IPS-NIHi7 (cell line): ENCODE measurements at regions not wholly inside any gene's neighbourhood (a gene's known extent, or its start where the extent isn't known, plus 50 kb on each side); places are given as distances from the start of the nearest gene placed in this dataset.
"Not testable (repeated sequence)": the region's sequence is repeated elsewhere in the genome, so short reads cannot be mapped to it uniquely, and the experiment has no call there.

Experiments
- DNase-seq: peaks from one replicate; pipeline ENCODE4 v3.0.0; 2012; ENCODE audit warnings: mixed read lengths; ENCODE audit errors: extremely low spot score

DNA sequence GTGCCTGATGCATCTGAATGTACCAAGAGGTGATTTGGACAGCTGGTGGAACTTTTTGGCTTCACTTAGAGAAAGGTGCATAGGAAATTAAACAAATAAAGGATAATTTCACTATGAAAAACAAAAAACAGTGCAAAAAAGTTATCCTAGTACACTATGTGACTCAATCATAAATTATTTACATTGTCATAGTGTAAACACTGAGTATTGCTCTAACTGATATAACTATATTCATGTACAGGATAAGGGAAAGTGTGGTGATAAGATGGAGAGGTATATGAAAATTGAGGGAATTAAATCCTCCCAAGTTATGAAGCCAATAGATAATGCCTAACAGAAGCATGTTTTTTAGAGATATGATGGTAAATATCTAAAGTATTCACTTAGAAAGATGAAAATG, 50.2 kb upstream of the CPNE4 start:
- DNase-seq: no peak

DNA sequence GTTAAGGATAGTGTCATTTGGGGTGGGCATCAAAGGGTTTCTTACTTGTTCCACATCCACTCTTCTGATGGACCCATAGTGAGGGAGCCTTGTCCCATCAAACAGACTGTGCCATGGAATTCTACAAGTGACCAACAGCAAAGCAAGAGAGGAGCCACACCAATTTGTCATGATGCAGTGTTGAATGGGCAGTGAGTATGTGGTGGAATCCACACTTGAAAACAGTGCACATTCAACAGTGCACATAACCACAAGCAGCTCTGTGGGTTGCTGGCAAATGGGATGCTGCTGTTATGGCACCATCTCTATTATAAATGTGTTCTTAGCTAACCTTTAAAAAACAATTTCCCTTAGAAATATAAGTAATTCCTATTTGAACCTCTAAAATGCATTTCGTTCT, 52.5 kb upstream of the CPNE4 start:
- no peak for DNase-seq

DNA sequence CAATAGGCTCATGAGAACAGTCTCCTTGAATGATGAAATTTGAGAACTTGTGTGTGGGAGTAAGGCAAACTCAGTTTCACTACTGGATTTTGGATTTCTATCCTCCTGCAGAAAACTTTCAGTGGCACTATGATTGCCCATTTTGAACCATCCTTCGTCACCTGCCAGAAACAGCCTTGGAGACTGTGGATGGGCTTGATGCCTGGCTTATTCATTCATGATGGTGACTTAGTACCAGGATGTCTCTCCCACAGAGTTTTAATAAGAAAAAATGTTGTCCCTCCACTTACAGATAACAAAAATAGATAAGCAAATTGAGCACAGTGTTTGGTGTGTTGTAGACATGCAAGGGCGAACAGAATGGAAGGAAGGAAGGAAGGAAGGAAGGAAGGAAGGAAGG, 53.5 kb upstream of the CPNE4 start:
- no peak for DNase-seq

DNA sequence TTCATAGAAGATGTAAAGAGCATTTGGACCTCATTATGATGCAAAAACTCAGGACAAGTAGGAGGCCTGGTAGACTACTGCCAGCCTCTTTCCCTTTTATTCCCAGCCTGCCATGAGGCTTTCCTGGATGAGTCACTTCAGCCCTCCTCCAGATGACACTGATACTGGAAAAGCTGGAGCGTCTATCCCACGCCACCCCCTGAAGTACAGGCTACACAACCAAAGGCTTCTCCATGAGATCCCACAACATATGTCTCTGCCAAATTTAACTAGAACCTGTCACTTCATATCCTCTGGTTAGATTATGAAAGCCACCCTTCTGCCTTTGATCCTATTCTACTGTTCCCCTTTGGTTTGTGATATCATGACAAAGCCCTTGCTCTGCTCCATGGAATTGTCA, 56.1 kb upstream of the CPNE4 start:
- peak; percentile 14 for DNase-seq

DNA sequence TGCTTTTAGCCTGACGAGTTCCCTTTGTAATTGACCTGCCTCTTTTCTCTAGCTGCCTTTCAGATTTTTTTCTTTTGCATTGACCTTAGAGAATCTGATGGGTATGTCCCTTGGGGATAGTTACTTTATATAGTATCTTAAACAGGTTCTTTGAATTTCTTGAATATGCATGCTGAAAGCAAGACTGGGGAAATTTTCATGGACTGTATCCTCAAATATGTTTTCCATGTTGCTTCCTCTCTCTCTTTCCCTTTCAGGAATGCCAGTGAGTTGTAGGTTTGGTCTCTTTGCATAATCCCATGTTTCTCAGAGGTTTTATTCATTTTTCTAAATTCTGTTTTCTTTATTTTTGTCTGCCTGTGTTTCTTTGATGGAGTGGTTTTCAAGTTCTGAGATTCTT, 81.8 kb upstream of the CPNE4 start:
- DNase-seq: no peak

DNA sequence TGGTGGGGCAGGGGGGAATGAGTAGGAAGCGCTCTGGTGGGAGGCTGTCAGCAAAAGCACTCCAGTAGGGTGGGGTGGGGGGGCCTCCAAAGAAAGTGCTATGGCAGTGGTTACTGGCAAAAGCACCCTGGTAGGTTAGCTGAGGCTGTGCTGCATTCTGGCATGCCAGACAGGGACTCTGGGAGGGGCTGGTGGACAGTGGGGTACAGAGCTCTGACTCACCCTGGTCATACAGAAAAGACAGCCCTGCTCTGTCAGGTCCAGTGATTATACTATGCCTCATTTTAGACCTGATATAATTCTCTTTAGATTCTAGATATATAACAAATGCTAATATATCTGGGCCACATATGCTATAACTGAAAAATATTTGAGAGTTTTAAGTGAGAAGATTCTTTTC, 82.8 kb upstream of the CPNE4 start:
- DNase-seq: no peak

DNA sequence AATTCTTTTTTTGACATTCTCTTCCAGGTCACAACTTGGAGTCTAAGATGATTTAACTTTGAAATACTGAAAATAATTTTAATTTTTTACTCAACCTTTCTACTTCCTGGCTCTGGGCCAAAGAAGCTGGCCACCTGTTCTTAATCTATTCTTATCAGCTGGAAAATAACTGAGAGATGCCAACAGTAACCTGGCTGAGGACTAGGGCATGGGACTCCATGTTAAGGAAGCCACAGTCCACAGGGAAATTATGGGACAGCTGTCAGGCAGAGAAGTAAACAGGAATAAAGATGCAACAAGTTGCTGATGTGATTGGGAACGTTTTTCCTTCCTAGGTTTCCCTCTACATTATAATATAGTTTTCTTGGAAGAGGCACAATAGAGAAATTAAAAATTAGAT, 84.7 kb upstream of the CPNE4 start:
- no peak for DNase-seq

DNA sequence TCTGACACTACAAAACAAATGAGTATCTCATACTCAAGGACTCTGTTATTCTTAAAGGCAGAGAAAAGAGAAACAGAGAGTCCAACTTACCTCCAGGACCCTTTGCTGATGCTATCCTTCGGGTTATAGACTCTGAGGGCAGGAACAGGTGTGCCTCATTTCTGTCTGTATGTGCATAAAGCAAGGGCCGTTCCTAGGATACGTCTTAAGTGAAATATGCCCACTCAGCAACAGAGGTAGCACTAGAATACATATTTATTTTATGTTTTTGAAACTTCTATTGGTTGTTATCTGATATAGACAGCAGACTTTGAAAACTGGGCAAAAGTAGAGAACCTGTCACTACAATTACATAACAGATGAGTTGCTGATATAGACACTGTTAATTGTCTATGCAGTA, 89.3 kb upstream of the CPNE4 start:
- DNase-seq: no peak

DNA sequence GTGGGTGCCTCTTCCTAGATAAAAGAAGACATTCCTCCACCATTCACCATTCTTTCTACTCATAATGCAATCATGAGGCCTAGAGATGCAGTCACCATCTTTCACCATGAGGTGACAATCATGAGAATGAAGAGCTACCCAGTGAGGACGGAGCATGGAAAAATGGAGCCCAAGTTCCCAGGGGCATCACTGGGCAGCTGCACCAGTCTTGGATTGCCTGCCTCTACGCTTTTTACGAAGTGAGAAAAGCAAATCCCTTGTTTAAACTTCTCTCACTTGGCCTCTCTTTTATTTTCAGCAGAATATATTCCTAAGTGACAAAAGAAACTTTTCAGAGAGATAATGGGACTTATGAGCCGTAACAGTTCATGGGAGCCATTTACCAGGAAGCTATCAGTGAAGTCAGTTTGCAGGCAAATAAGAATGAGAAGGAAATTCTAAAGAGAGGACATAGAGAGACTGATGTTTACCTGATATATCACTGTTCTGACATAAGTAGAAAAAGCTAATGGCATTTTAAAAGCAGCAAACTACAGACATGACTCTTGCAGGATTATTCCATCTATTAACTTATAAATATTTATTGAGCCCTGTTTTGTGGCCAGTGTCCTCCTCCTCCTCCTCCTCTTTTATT, 90.0 kb upstream of the CPNE4 start:
- no peak for DNase-seq

DNA sequence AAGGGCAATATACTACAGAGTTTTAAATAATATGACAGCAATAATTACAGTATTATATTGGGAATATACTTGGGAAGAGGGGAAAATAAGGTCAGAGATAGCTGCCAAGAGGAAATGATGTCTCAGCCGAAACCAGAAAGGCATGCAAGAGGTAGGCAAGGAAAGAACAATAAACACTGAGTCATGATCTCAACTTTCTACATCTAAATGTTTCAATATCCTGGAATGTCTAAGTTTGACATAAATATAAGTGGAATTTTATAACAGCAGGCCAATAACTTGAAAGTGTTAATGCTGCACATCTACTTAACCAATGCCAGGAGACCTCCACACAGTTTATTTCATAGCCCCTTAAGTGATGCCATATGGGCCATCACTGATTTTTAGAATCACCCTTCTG, 99.8 kb upstream of the CPNE4 start:
- DNase-seq: no peak

DNA sequence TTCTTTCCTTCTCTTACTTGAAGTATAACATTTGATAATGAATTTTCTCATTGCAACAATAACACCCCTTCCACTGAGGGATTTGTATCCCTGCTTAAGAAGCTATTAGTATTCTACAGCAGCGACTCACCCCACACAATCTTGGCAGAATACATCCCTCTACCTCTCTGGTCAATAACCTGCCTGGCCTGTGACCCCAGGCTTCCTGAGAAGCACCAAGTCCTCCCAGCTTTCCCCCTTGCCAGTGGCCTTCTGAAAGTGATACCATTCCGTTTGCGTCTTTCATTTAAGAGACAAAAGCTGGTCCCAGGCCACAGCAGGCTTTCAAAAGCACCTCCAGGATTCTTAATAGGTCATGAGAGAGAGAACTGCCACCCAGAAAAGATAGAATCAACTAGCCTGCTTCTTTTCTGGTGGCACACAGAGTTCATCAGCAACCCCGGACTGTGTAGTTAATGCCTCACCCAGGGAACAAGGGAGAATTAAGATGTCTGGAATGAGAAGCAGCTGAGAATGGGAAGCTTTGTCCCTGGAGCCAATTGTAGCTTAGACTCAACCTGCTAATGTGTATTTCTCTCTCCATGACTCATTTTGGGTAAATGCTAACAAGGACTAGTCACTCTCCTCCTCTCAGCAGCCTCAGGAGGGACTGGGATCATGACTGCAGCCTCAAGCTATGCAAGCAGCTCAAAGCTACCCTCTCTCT, 101.0 kb upstream of the CPNE4 start:
- peak; percentile 57 for DNase-seq

DNA sequence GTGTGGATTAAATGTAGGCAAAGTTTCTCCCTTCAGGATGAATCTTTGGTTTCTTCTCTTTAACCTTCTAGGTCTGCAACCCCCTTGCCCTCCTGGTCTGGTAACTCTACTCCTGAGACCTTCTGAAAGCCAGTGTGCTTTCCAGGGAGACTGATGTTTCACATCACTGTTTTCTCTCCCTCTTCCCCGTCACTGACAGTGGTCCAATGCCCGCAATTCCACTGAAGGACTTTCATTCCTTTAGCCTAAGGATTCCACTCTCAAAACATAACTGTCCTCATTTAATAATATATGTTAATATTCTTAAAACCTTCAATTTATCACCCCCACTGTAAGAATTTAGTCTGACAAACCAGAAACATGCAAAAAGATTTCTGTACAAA, 101.5 kb upstream of the CPNE4 start:
- DNase-seq: no peak

DNA sequence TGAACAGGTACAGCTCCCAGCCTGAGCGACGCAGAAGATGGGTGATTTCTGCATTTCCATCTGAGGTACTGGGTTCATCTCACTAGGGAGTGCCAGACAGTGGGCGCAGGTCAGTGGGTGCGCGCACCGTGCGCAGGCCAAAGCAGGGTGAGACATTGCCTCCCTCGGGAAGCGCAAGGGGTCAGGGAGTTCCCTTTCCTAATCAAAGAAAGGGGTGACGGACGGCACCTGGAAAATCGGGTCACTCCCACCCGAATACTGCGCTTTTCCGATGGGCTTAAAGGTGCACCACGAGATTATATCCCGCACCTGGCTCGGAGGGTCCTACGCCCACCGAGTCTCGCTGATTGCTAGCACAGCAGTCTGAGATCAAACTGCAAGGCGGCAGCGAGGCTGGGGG, 102.1 kb upstream of the CPNE4 start:
- DNase-seq: not testable (repeated sequence)

DNA sequence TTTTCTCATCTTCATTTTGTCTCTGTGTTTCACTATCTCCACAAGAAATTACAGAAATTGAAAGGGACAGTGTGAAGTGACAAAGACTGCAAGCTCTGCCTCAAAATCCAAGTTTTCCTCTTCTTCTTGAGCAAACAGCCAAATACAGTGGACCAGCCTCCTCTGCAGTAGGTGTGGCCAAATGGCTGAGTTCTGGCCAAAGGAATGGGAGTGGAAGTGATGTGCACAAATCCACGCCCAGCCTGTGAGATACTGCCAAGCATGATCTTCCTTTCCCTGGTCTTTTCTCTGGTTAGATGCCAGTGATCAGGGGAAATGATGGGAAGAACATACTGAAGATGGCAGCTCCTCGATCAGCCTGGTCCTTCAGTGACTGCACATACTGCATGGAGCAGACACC, 111.0 kb upstream of the CPNE4 start:
- no peak for DNase-seq

DNA sequence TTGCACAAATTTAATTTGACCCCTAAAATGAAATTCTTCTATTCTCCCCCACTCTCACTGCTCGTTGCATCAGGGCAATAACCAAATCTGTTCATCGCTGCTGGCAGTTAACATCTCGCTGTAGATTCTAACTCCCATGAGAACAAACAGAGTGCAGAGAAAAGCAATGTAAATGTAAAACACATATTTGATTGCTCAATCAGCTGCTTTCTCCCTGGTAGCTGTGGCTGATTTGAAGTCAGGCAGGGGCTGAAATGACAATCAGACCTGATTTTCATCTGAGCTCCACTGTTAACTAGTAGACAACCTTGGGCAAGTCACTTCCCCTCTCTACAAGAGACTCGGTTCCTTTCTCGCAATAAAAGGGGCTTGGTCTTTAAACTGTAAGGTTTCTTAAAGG, 119.8 kb upstream of the CPNE4 start:
- no peak for DNase-seq

DNA sequence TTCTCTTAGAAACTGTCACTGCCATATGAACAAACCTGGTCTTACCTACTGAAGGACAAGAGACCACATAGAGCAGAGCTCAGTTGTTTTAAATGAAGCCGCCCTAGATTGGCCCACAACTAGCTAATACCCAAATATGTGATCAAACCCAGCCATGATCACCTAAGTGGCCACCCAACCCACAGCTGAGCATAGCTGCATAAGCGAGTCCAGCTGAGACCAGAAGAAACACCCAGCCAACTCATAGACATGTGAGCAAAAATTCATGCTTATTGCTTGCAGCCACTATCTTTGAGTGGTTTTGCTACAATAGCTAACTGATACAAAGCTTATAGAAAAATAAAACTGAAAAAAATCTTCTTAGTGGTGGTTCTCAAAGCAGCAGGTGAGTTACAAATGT, 124.3 kb upstream of the CPNE4 start:
- no peak for DNase-seq

DNA sequence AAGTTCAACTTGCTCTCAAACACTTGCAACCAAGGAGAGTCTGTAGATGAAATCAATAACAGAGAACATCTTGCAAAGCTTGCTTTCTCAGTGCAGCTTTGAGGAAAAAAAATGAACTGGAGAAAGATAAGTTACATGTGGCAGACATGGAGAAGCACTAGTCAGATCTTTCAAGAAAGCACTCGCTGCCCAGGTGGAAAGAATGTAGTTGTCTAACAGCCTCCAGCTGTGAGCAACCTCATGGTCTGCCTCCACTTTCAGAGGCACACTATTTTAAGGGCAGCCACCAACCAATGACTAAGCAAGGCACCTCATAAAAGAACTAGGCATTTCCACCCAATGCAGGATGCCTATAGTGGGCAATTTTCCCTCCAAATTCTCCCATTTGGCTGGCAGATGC, 125.4 kb upstream of the CPNE4 start:
- no peak for DNase-seq

DNA sequence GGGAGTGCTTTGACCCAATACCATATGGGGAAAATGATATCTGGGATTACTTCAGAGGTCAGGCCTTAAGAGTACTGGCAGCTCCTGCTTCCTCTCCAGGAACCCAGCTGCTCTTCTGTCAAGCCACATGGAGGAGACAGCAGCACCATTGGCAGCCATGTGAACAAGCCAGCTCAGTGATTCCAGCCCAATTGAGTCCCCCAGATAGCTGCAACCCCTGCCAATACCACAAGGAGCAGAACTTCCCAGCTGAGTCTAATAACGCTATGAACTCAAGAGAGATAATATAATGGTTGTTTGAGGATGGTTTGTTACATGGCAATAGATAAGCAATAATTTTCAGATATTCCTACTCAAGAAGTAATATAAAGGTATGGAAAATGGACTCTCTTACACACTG, 126.8 kb upstream of the CPNE4 start:
- DNase-seq: peak; percentile 50

DNA sequence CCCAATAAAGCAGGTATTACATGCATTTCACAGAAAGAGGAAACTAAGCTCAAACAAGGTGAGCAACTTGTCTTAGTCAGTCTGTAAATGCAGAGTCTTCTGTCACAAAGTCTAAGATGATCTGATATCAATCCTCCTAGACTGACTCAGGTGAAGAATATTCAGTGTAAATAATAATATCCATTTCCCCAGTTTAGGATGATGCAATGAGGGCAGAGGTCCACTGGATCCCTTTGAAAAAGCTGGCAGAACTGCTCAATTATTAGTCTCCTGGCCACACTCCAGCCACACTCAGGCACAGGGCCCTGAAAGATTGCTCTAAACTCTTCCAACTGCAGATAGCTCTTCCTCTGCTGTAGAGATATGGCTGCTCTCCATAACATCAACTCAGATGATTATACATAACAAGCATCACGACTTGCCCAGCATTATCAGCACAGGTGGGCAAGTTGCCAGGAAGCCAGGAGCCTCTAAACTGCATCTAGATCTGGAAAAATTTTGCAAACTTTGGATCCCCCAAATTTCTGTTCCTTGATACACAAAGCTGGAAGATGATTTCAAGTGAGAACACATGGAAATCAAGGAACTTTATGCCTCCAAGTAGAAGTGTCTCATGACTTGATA, 129.8 kb upstream of the CPNE4 start:
- DNase-seq: no peak

DNA sequence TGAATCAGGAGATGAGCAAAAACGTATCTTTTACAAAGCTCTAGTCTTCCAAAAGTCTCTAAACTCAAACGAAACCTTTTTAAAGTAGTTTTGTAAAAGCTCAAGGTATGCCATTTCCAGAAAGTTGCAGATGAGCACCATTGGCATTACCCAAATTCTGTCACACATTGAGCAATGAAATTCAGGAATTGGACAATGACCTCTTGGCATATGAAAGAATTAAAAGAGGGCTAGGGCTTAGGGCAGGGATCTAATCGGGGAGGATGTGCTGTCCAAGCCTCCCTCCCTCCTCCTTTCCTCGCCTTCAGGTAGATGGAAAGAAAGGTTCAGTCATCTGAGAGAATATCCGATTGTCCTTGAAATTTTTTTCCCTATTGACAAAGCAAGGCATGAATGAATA, 133.1 kb upstream of the CPNE4 start:
- DNase-seq: no peak

DNA sequence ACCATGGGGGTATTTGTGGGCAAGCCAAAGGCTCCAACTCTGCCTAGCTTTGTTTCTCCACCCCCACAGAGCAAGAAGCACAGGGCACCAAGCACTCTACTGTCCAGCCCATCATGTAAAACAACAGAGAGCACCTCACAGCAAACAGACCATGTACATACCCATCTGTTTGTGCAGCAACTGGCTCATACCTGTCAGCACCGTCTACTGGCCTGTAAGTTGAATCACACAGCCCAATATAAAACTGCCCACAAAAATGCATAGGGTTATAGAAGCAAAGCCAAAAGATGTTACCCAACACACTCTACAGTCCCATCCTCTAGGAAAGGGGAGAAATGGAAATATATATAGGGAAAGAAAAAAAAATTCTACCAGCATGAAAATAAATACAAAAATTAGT, 139.7 kb upstream of the CPNE4 start:
- DNase-seq: no peak

DNA sequence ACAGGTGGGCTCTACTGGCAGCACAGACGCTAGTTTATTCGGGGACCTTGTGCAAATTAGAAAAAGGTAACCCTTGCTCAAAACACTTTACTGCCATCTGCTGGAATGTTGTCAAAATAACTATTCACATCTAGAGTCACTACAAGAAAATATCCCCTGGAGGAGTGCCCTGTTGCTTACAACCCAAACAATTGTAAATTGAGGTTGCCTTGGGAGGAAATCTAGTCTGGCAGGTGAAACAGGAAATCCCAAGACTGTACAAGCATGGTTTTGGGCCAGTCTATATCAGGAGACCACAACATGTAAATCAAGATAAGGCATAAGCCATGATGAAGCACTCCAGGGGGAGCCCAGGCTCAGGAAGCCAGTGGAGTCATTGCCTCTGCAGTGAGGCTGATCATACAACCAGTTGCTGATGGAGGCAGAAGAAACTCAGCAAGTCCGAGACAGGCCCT, 136.8 kb upstream of the ACP3 start:
- DNase-seq: peak; percentile 66

DNA sequence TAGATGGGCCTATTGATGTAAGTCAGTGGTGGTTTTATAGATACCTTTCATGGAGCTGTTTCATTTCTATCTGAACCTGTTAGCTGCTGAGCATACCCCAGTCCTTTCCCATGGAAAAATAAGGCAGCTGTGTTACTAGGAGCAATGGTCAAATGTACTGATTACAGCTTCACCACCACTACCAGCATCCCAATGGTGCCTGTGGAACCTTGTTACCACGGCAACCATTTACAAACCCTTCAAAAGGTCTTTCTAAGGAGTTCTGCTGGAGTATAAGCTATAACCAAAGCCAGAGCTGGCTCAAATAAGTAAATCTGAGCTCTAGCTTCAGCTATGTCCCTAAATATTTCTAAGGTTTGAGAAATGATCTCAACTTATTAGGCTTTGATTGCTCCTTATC, 133.4 kb upstream of the ACP3 start:
- DNase-seq: no peak
